ENCODE measurements at regions not wholly inside any gene's neighbourhood (a gene's known extent, or its start where the extent isn't known, plus 50 kb on each side); places are given as distances from the start of the nearest gene placed in this dataset.

- no peaks in the 10 kb centered on the region for H3K9me2 ChIP-seq (replicated peaks; ENCODE audit: control insufficient read depth, low read length)
- no peak overlapping the region for H3K4me3 ChIP-seq (ENCODE audit: low read length)
- H3F3A ChIP-seq (ENCODE audit: control insufficient read depth, insufficient read depth) = no peaks in the 10 kb centered on the region
- no peaks in the 10 kb centered on the region for H4K20me1 ChIP-seq (ENCODE audit: control insufficient read depth, insufficient read depth, low read depth, low read length)
- peaks cover 6% of the 10 kb centered on the region for H3K27me3 ChIP-seq (ENCODE audit: control insufficient read depth, low read length)
- H3K4me1 ChIP-seq (ENCODE audit: control insufficient read depth, low read length) = peaks cover 7% of the 10 kb centered on the region
- H3K79me2 ChIP-seq (ENCODE audit: control insufficient read depth, low read length) = no peaks in the 10 kb centered on the region
- TF ChIP-seq EZH2phosphoT487 (IDR thresholded peaks at IDR 0.05; ENCODE audit: borderline replicate concordance, low read length) (no peak), CTCF (IDR thresholded peaks at IDR 0.05; ENCODE audit: low read depth, low read length, poor library complexity, severe bottlenecking) (no peak)
- H3K36me3 ChIP-seq (ENCODE audit: control insufficient read depth, low read length) = no peaks in the 10 kb centered on the region
- H3K9me3 ChIP-seq (ENCODE audit: control insufficient read depth, insufficient read depth, low read length) = no peaks in the 10 kb centered on the region
- no peak overlapping the region for H3K4me2 ChIP-seq (ENCODE audit: low read length)
- H3K27ac ChIP-seq (ENCODE audit: low read depth, low read length) = no peak overlapping the region
Observed at GRCh38 chr1:185406006-185406690, 89.1 kb upstream of the IVNS1ABP start.

DNA sequence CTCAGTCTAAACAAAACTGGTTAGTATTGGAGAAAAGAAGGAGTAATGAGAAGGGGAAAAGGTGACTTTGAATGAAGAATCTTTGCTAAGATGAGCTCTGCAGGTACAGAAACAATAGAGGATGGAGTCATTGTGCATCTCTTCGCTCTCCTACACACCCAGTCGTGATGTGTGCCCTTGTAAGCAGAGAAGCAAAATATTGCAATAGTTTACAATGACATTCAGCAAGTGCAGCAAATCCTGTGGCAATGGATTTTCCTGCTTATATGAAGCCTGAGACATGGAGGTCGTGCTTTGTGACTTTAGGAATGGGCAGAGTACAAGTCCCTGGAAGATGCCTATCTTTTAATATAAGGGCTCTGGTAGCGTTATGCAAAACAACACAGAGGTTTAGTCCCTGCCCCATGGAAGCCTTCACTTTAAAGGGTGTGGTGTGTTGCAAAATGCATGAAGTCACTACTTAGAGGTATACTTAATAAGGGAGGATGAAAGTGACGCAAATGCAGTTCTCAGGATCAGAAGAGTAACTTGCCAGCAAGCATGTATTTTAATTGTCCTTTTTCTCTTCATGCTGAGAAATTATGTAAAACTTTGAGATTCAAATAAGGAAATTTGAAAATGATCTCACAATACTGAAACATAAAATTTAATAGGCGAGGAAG is 88.0 kb upstream of the IVNS1ABP start:
- no peaks in the 10 kb centered on the region for H3K9me3 ChIP-seq (ENCODE audit: control insufficient read depth, insufficient read depth, low read length)
- no peak for TF ChIP-seq CTCF (IDR thresholded peaks at IDR 0.05; ENCODE audit: low read depth, low read length, poor library complexity, severe bottlenecking)
- TF ChIP-seq EZH2phosphoT487 (IDR thresholded peaks at IDR 0.05; ENCODE audit: borderline replicate concordance, low read length) = no peak
- no peaks in the 10 kb centered on the region for H4K20me1 ChIP-seq (ENCODE audit: control insufficient read depth, insufficient read depth, low read depth, low read length)
- H3K27ac ChIP-seq (ENCODE audit: low read depth, low read length) = no peak overlapping the region
- no peaks in the 10 kb centered on the region for H3F3A ChIP-seq (ENCODE audit: control insufficient read depth, insufficient read depth)
- H3K4me3 ChIP-seq (ENCODE audit: low read length) = no peak overlapping the region
- no peaks in the 10 kb centered on the region for H3K9me2 ChIP-seq (replicated peaks; ENCODE audit: control insufficient read depth, low read length)
- no peaks in the 10 kb centered on the region for H3K79me2 ChIP-seq (ENCODE audit: control insufficient read depth, low read length)
- H3K4me2 ChIP-seq (ENCODE audit: low read length) = no peak overlapping the region
- no peaks in the 10 kb centered on the region for H3K36me3 ChIP-seq (ENCODE audit: control insufficient read depth, low read length)
- H3K4me1 ChIP-seq (ENCODE audit: control insufficient read depth, low read length) = peaks cover 7% of the 10 kb centered on the region
- H3K27me3 ChIP-seq (ENCODE audit: control insufficient read depth, low read length) = peaks cover 4% of the 10 kb centered on the region

- no peaks in the 10 kb centered on the region for H3F3A ChIP-seq (ENCODE audit: control insufficient read depth, insufficient read depth)
- H3K79me2 ChIP-seq (ENCODE audit: control insufficient read depth, low read length) = no peaks in the 10 kb centered on the region
- H3K27ac ChIP-seq (ENCODE audit: low read depth, low read length) = no peak overlapping the region
- H3K4me3 ChIP-seq (ENCODE audit: low read length) = no peak overlapping the region
- TF ChIP-seq EZH2phosphoT487 (IDR thresholded peaks at IDR 0.05; ENCODE audit: borderline replicate concordance, low read length) (no peak), CTCF (IDR thresholded peaks at IDR 0.05; ENCODE audit: low read depth, low read length, poor library complexity, severe bottlenecking) (no peak)
- peaks cover 7% of the 10 kb centered on the region for H3K4me1 ChIP-seq (ENCODE audit: control insufficient read depth, low read length)
- H4K20me1 ChIP-seq (ENCODE audit: control insufficient read depth, insufficient read depth, low read depth, low read length) = no peaks in the 10 kb centered on the region
- no peaks in the 10 kb centered on the region for H3K36me3 ChIP-seq (ENCODE audit: control insufficient read depth, low read length)
- no peaks in the 10 kb centered on the region for H3K9me2 ChIP-seq (replicated peaks; ENCODE audit: control insufficient read depth, low read length)
- no peak overlapping the region for H3K4me2 ChIP-seq (ENCODE audit: low read length)
- H3K27me3 ChIP-seq (ENCODE audit: control insufficient read depth, low read length) = peaks cover under 1% of the 10 kb centered on the region
- H3K9me3 ChIP-seq (ENCODE audit: control insufficient read depth, insufficient read depth, low read length) = no peaks in the 10 kb centered on the region
Observed at GRCh38 chr1:185404291-185404690, 87.2 kb upstream of the IVNS1ABP start.
